COR-L47 (cell line): ENCODE measurements at regions not wholly inside any gene's neighbourhood (a gene's known extent, or its start where the extent isn't known, plus 50 kb on each side); places are given as distances from the start of the nearest gene placed in this dataset.

Source experiments
- DNase-seq: peaks from one replicate; lab custom pipeline; 2025; lab: John Stamatoyannopoulos, UW

GRCh38 chr21:27817902-27818623, 851.2 kb upstream of the ADAMTS5 start:
- DNase-seq, result no peak

GRCh38 chr21:27817074-27817473, 850.2 kb upstream of the ADAMTS5 start:
- no peak for DNase-seq

GRCh38 chr21:27816301-27816700, 849.4 kb upstream of the ADAMTS5 start:
- DNase-seq, result no peak

DNA sequence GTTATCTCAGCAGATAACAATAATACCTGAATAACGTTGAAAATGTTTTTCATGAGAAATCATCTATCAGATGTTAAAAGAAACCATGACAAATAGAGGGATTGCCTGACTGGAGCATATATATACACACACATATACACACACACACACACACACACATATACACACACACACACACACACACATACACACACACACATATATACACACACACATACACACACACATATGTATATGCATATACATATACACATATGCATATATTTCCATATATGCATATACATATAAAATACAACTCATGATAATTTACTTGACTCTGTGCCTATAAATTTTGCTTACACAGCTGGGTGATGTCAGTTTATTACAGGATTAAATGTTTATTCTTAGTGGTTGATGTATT, 847.3 kb upstream of the ADAMTS5 start:
- no peak for DNase-seq

DNA sequence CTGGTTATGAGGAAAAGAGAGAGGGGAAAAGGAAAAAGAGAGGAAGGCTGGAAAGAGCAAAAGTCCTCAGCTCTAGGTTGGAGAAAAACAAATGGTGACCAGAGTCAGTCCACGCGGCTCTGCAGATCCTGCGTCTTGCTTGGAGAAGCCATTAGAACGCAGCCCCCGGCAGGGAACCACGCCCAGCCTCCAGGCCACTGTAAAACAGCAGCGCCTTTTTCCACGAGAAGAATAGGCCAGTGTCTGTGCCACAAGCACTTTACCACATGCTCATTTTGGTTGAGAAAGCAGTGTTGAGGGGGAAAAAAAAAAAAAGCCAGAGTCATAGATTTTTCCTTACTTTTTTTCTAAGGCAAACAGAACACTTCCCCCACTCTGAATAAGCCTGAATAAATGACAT, 846.9 kb upstream of the ADAMTS5 start:
- no peak for DNase-seq

DNA sequence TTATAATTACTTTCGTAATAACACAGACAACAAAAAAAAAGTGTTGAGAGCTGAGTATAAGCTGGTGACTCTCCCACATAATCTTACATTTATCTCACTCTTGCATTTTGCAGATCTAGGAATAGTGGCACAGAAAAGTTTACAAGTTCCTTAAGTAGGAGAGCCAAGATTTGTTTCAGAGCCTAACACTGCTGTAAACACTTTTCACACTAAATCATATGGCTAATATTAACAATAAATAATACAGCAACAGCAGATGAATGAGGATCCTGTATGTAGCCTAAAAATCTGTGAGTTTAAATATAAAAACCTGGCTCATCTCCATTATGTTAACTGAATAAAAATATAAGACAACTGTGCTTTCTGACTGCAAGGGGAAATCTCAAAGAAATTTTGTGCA, 846.5 kb upstream of the ADAMTS5 start:
- DNase-seq, result no peak

GRCh38 chr21:27812279-27812678, 845.4 kb upstream of the ADAMTS5 start:
- DNase-seq, result no peak

GRCh38 chr21:27808923-27809322, 842.0 kb upstream of the ADAMTS5 start:
- DNase-seq, result no peak

DNA sequence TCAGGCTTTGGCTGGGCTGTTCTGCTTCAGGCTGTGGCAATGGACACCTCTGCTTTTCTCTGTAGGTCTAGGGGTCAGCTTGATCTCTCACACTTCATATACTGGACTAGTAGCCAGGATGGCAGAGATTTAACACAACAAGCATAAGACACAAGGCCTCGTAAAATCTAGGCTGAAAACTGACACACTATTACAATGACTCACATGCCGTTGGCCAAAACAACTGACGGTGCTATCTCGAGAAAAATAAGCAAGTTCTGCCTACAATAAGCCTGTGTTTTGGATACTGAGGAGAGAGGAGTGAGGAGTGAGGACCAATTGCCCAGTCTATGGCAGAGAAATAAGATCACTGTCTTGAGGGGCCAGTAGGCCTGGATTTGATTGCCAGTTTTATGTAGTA, 840.7 kb upstream of the ADAMTS5 start:
- DNase-seq, result no peak

GRCh38 chr21:27806281-27806680, 839.4 kb upstream of the ADAMTS5 start:
- DNase-seq, result no peak

DNA sequence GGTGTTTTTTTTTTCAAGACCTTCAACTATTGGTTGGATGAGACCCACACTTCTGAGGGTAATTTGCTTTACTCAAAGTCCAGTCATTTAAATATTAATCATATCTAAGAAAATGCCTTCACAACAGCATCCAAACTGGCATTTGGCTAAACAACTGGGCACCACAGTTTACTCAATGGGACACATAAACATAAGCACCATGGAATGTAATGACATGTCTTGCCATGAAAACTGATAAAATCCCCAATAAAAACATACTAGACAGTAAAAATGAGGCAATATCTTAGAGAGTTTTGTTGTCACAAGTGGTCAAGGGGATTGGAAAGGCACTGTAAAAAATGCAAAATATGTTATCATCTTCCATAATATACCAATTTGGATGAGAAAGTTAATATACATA, 838.8 kb upstream of the ADAMTS5 start:
- no peak for DNase-seq

DNA sequence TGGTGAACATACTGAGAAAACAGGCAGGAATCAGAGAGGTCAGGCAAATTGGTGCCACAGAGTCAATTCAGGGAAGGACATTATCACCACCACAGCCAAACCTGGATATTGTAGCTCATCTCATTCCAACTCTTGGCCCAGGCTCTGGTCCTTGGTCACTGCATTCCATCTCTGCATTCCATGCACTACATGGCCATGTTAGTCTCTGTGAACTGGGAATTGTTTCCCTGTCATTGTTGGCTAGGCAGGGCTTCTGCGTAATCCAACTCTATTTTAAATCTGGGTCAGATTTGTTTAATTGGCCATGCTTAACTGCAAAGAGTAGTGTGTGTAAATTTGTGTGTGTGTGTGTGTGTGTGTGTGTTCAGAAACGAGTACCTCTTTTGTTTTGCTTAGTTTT, 837.6 kb upstream of the ADAMTS5 start:
- no peak for DNase-seq

DNA sequence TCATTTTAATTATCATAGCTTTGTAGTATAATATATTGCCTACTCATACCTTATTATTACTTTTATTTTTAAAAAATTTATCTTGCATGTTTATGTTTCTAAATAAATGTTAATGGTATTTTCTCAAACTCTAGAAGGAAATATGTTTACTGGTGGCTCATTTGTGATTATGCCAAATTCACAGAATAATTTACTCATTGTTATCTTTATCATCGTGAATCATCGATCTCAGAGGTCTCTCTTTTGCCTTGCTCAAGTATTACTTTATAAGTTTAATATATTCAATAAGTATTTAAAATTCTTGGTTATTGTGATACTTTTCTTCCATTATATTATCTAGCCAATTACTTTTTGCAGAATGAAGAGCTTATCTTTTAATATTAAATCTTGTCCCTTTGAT, 836.7 kb upstream of the ADAMTS5 start:
- DNase-seq, result no peak

- no peak for DNase-seq
These were observed 836.1 kb upstream of the ADAMTS5 start for GRCh38 chr21:27802816-27803475.

GRCh38 chr21:27799861-27800260, 833.0 kb upstream of the ADAMTS5 start:
- no peak for DNase-seq

GRCh38 chr21:27796106-27796505, 829.2 kb upstream of the ADAMTS5 start:
- DNase-seq, result peak; percentile 27

DNA sequence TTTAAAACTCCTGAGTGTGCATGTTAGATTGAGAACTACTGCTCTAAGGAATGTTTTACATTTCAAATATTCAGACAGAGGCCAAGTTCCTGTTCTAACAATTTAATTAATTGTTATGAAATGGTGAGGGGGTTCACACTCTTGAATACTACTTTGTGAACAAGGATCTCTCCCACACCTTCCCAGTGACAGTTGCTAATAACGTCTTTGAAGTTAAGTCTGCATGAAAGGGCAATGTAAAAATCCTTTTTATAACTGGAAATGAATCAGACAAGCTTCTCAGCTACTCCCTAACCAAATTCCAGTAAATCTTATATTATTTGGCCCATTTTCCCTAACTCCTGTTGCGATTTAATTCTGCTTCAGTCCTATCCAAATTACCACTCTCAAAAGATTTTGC, 828.5 kb upstream of the ADAMTS5 start:
- no peak for DNase-seq

DNA sequence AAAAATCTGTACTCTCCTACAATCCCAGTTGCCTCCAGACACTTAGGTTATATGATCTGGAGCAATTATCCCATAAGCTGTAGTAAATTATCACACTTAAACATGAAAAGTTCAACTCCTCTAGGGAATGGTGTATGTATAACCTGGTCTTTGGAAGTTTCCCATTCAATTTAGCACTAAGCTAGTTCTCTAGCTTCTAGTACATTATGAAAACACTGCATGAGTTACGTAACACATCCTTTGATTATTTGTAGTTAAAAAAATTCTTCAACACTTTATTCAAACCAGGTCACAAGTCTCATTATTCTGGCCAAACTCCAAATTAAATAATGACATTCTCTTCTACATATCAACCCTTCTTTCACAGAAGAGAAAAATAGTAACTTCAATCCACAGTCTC, 827.0 kb upstream of the ADAMTS5 start:
- no peak for DNase-seq

DNA sequence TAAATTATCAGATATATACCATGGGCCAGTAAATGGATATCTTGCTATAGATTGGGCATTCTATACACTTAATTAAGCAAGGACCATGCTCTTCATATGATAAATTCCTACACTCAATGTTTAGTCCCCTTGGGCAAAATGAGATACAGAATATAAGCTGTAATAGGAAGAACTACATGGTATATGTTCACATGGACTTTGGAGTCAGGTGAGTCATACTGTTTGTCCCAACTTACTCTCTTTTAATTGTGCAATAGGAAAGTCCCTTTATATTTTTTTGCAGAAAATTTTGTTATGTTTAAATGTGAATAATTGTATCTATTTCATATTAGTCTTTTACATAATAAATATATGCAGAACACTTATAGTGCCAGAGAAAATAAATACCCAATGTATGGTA, 820.2 kb upstream of the ADAMTS5 start:
- DNase-seq, result no peak

GRCh38 chr21:27779606-27780005, 812.7 kb upstream of the ADAMTS5 start:
- no peak for DNase-seq

DNA sequence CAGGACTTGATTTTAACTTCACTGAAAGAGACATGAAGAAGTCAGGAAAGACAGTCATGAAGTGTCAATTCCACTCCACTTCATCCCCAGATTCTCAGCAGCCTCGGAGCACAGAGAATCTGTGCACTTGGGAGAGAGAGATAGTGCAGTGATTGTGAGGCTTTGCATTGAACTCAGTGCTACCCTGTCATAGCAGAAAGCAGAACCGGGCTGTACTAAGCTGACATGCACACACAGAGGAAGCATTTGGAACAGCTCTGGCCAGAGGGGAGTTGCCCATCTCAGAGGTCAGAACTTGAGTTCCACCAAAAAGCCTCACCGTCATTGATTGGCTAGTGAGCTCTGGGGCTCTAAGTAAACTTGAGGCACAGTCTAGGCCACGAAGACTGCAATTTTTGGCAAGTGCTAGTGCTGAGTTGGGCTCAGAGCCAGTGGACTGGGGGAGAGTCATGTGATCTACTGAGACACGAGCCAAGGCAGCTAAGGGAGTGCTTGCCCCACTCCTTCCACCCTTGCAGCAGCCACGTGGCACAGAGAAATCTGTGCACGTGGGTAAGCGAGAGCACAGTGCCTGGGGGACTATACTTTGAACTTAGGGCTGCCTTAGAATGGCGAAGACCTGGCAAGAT, 810.2 kb upstream of the ADAMTS5 start:
- peak; percentile 29 for DNase-seq

DNA sequence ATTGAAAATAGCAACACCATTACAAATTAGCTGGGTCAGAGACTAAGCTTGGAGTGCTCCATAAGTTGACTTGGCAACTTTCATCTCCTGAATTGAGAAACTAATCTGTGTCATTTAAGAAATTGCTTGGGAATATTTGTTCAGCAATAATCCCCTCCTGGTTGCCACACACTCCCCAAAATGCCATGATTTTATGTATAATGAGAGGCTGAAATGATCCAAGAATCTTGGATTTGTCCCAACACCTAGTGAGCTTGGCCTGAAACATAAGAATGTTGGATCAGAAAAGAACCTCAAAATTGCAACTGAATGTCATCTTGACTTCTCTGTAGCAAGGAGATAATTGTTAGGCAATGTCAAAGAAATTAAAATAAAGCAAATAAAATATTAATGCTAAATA, 805.9 kb upstream of the ADAMTS5 start:
- peak; percentile 8 for DNase-seq

DNA sequence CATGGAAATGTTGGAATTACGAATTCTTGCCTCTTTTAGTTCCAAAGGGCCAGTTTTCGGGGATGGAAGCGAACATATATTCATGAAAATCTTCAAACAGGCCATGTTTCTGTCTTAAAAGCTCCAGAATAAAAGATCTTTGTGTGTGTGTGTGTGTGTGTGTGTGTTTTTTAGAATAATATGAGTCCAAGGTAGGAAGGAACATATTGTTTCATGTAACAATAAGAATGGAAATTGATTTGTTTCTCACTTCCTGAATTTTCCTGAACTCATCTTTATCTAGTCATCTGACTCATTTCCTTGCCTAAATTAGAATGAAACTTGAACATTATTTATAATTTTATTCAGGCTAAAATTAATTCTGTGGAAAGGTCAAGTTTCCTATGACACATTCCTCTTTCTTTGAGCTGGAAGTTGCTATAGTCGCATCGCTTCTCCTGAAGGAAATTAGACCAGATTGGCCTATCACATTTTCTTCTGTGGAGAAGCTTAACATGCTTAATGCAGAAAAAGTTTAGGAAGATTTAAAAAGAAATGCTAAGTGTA, 805.1 kb upstream of the ADAMTS5 start:
- DNase-seq, result no peak
